Type B pancreatic cell (in vitro differentiated cells): ENCODE measurements at regions not wholly inside any gene's neighbourhood (a gene's known extent, or its start where the extent isn't known, plus 50 kb on each side); places are given as distances from the start of the nearest gene placed in this dataset.
"Not testable (repeated sequence)": the region's sequence is repeated elsewhere in the genome, so short reads cannot be mapped to it uniquely, and the experiment has no call there.

Experiments used
- DNase-seq: peaks from one replicate; pipeline ENCODE4 v3.0.0; 2021; ENCODE audit warnings: mixed read lengths; ENCODE audit not compliant: unreplicated experiment; ENCODE audit errors: extremely low spot score
- H3K27ac Mint-ChIP-seq: 2 replicates; pipeline ENCODE4 v1.8.0; 2021; ENCODE audit warnings: mild to moderate bottlenecking, mixed read lengths
- H3K27me3 Mint-ChIP-seq: 2 replicates; pipeline ENCODE4 v1.8.0; 2021; ENCODE audit warnings: mixed read lengths
- H3K36me3 Mint-ChIP-seq: 2 replicates; pipeline ENCODE4 v1.8.0; 2021; ENCODE audit warnings: mixed read lengths
- H3K4me1 Mint-ChIP-seq: one replicate; pipeline ENCODE4 v1.8.0; 2021; ENCODE audit warnings: mixed read lengths; ENCODE audit not compliant: unreplicated experiment
- H3K4me3 Mint-ChIP-seq: 2 replicates; pipeline ENCODE4 v1.8.0; 2021; ENCODE audit warnings: mild to moderate bottlenecking, mixed read lengths
- H3K9me3 Mint-ChIP-seq: 2 replicates; pipeline ENCODE4 v1.8.0; 2021; ENCODE audit warnings: mixed read lengths
- TF ChIP-seq, protein P1 (sequence below): fragments of 200-600 bp; sonication (generic); conservative IDR thresholded peaks from 2 replicates; pipeline ENCODE4 v1.5.0; 2021; ENCODE audit warnings: antibody characterized with exemption, mild to moderate bottlenecking

DNA sequence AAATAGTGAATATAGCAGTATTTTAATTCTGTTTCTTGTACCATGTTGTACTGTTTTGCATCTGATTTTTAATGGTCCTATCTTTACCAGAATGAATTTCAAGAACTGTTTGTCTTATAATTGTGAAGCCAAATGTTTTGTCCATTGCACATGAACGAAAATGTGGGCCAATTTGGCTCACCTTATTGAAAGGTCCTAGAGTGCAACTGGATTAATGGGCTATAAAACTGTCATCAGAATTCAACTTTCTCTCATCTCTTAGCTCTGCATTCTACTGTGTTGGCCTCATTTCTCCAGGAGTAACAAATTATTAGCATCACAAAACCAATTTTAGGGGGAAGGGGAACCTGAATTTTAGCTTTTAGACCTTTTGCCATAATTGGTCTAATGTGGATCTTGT lies 179.4 kb upstream of the NUDT12 start:
- no peak for DNase-seq
- H3K36me3 Mint-ChIP-seq, result no peaks in the 10 kb centered on the region
- TF ChIP-seq, protein P1, sequence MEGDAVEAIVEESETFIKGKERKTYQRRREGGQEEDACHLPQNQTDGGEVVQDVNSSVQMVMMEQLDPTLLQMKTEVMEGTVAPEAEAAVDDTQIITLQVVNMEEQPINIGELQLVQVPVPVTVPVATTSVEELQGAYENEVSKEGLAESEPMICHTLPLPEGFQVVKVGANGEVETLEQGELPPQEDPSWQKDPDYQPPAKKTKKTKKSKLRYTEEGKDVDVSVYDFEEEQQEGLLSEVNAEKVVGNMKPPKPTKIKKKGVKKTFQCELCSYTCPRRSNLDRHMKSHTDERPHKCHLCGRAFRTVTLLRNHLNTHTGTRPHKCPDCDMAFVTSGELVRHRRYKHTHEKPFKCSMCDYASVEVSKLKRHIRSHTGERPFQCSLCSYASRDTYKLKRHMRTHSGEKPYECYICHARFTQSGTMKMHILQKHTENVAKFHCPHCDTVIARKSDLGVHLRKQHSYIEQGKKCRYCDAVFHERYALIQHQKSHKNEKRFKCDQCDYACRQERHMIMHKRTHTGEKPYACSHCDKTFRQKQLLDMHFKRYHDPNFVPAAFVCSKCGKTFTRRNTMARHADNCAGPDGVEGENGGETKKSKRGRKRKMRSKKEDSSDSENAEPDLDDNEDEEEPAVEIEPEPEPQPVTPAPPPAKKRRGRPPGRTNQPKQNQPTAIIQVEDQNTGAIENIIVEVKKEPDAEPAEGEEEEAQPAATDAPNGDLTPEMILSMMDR, result no peak
- no peaks in the 10 kb centered on the region for H3K9me3 Mint-ChIP-seq
- H3K4me3 Mint-ChIP-seq, result no peak overlapping the region
- peaks cover 3% of the 10 kb centered on the region for H3K27me3 Mint-ChIP-seq
- H3K4me1 Mint-ChIP-seq, result no peaks in the 10 kb centered on the region
- H3K27ac Mint-ChIP-seq, result no peak overlapping the region

- not testable (repeated sequence) for H3K27ac Mint-ChIP-seq, H3K4me3 Mint-ChIP-seq, H3K36me3 Mint-ChIP-seq, DNase-seq, H3K9me3 Mint-ChIP-seq, H3K27me3 Mint-ChIP-seq, H3K4me1 Mint-ChIP-seq
Measured at GRCh38 chr5:103736343-103736742, 173.8 kb upstream of the NUDT12 start.

DNA sequence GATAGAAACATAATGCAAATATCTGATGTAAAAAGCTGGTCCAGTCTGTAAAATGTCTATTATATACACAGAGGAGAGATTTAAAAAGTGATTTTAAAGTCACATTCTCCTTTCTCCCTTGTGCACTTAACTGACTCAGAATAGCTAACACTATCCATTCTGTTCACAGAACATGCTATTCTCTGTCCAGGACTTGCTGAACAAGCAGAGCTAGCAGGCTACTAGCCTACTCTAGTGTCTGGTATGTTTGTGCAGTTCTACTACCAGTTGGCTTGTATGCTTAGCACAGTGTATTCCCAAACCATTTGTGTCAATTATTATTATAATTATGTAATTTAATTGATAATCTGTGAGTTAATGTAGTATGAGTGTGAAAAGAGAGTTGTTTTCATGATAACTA lies 161.7 kb upstream of the NUDT12 start:
- DNase-seq, result no peak
- Mint-ChIP-seq H3K27ac (no peak overlapping the region), H3K4me1 (no peaks in the 10 kb centered on the region), H3K4me3 (no peak overlapping the region), H3K36me3 (no peaks in the 10 kb centered on the region), H3K9me3 (no peaks in the 10 kb centered on the region), H3K27me3 (no peaks in the 10 kb centered on the region)
- TF ChIP-seq, protein P1, result no peak

DNA sequence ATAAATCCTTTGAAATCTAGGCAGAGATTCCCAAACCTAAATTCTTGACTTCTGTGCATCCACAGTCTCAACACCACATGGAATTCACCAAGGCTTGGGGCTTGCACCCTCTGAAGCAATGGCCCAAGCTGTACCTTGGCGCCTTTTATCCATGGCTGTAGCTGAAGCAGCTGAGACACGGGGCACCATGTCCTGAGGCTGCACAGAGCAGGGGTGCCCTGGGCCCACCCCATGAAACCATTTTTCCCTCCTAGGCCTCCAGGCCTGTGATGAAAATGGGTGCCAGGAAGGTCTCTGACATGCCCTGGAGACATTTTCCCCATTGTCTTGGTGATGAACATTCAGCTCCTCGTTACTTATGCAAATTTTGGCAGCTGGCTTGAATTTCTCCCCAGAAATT lies 158.6 kb upstream of the NUDT12 start:
- Mint-ChIP-seq H3K27me3 (no peaks in the 10 kb centered on the region), H3K4me3 (no peak overlapping the region), H3K27ac (no peak overlapping the region), H3K4me1 (no peaks in the 10 kb centered on the region), H3K9me3 (no peaks in the 10 kb centered on the region), H3K36me3 (no peaks in the 10 kb centered on the region)
- TF ChIP-seq, protein P1, result no peak
- no peak for DNase-seq

GRCh38 chr5:103718108-103718507 lies 155.5 kb upstream of the NUDT12 start:
- no peak overlapping the region for H3K4me3 Mint-ChIP-seq
- no peaks in the 10 kb centered on the region for H3K9me3 Mint-ChIP-seq
- DNase-seq, result no peak
- H3K4me1 Mint-ChIP-seq, result peaks cover 5% of the 10 kb centered on the region
- no peak overlapping the region for H3K27ac Mint-ChIP-seq
- H3K36me3 Mint-ChIP-seq, result no peaks in the 10 kb centered on the region
- H3K27me3 Mint-ChIP-seq, result no peaks in the 10 kb centered on the region
- TF ChIP-seq, protein P1, result no peak

DNA sequence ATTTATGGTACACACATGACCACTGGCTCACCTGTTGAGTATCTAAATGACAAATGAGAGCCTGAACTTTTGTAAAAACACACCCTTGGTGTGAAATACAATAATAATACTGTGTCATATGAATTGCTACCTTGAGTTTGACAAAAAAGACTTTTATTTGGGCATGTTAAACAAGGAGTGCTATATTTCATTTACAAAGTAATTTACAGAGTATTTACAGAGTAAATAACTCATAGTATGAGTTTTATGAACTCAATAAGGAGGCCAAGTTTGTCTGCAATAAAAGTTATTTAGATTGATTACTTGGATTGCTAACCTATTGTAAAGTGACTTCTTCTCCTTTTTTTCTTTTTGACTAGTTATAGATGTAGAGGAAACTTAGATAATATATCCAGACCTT lies 146.0 kb upstream of the NUDT12 start:
- Mint-ChIP-seq H3K27ac (no peak overlapping the region), H3K27me3 (no peaks in the 10 kb centered on the region), H3K36me3 (no peaks in the 10 kb centered on the region), H3K4me1 (peaks cover 7% of the 10 kb centered on the region), H3K4me3 (no peak overlapping the region), H3K9me3 (no peaks in the 10 kb centered on the region)
- TF ChIP-seq, protein P1, result no peak
- no peak for DNase-seq
